ENCODE measurements at regions not wholly inside any gene's neighbourhood (a gene's known extent, or its start where the extent isn't known, plus 50 kb on each side); places are given as distances from the start of the nearest gene placed in this dataset.

DNA sequence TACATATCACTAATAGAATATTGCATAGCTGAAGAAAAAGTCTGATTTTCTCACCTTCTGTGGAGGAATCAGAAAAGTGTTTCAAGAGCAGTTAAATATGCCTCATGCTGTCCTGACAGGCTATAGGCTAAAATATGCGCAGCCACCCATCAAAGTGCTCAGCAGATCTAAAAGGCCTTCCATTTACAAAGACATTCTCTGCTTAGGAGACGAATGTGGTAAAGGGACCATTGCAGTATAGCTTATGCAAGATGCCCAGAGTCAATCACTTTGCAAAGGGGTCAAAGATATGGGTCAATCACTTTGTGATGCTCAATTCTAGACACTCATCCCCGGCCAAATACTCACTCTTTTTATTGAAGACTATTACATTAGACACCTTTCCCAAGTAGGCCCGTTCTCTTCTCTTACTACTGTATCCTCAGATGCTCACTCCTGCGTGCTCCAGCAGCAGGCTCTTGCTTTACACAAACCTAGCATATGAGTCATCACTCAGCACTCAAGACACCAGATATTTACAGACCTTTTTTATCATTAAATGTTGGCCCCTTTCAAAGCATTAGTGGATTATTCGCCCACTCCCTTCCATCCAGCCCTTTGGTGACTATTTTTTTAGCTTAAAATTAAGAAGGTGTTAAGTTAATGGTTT is 568.2 kb upstream of the CDH18 start (continued):
- TF ChIP-seq, protein P1, sequence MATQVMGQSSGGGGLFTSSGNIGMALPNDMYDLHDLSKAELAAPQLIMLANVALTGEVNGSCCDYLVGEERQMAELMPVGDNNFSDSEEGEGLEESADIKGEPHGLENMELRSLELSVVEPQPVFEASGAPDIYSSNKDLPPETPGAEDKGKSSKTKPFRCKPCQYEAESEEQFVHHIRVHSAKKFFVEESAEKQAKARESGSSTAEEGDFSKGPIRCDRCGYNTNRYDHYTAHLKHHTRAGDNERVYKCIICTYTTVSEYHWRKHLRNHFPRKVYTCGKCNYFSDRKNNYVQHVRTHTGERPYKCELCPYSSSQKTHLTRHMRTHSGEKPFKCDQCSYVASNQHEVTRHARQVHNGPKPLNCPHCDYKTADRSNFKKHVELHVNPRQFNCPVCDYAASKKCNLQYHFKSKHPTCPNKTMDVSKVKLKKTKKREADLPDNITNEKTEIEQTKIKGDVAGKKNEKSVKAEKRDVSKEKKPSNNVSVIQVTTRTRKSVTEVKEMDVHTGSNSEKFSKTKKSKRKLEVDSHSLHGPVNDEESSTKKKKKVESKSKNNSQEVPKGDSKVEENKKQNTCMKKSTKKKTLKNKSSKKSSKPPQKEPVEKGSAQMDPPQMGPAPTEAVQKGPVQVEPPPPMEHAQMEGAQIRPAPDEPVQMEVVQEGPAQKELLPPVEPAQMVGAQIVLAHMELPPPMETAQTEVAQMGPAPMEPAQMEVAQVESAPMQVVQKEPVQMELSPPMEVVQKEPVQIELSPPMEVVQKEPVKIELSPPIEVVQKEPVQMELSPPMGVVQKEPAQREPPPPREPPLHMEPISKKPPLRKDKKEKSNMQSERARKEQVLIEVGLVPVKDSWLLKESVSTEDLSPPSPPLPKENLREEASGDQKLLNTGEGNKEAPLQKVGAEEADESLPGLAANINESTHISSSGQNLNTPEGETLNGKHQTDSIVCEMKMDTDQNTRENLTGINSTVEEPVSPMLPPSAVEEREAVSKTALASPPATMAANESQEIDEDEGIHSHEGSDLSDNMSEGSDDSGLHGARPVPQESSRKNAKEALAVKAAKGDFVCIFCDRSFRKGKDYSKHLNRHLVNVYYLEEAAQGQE (IDR thresholded peaks at IDR 0.05; ENCODE audit: low read depth, low read length), result no peak
- TF ChIP-seq EP300 (IDR thresholded peaks at IDR 0.05; ENCODE audit: borderline replicate concordance in 1 of 2, control insufficient read depth in 1 of 2, low read depth in 2 of 2, low read length in 2 of 2) (no peak), BCLAF1 (IDR thresholded peaks at IDR 0.05) (no peak), SMAD1 (IDR thresholded peaks at IDR 0.05; ENCODE audit: low read depth, partially characterized antibody) (no peak), CEBPB (IDR thresholded peaks at IDR 0.05; ENCODE audit: borderline replicate concordance in 1 of 2, low read depth in 2 of 2, low read length in 2 of 2) (no peak), USF2 (IDR thresholded peaks at IDR 0.05; ENCODE audit: borderline replicate concordance, low read depth, low read length) (no peak), TARDBP (IDR thresholded peaks at IDR 0.05; ENCODE audit: borderline replicate concordance) (no peak), MEF2A (IDR thresholded peaks at IDR 0.05; ENCODE audit: insufficient read depth, low read depth, low read length) (no peak), RB1 (IDR thresholded peaks at IDR 0.05; ENCODE audit: borderline replicate concordance) (no peak), HDAC6 (IDR thresholded peaks at IDR 0.05; ENCODE audit: unreplicated experiment) (no peak), SREBF1 (IDR thresholded peaks at IDR 0.05; ENCODE audit: low read length) (no peak)
- TF ChIP-seq, protein P2, sequence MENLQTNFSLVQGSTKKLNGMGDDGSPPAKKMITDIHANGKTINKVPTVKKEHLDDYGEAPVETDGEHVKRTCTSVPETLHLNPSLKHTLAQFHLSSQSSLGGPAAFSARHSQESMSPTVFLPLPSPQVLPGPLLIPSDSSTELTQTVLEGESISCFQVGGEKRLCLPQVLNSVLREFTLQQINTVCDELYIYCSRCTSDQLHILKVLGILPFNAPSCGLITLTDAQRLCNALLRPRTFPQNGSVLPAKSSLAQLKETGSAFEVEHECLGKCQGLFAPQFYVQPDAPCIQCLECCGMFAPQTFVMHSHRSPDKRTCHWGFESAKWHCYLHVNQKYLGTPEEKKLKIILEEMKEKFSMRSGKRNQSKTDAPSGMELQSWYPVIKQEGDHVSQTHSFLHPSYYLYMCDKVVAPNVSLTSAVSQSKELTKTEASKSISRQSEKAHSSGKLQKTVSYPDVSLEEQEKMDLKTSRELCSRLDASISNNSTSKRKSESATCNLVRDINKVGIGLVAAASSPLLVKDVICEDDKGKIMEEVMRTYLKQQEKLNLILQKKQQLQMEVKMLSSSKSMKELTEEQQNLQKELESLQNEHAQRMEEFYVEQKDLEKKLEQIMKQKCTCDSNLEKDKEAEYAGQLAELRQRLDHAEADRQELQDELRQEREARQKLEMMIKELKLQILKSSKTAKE (IDR thresholded peaks at IDR 0.05; ENCODE audit: low read depth, poor library complexity, severe bottlenecking), result no peak
- TF ChIP-seq, protein P3, sequence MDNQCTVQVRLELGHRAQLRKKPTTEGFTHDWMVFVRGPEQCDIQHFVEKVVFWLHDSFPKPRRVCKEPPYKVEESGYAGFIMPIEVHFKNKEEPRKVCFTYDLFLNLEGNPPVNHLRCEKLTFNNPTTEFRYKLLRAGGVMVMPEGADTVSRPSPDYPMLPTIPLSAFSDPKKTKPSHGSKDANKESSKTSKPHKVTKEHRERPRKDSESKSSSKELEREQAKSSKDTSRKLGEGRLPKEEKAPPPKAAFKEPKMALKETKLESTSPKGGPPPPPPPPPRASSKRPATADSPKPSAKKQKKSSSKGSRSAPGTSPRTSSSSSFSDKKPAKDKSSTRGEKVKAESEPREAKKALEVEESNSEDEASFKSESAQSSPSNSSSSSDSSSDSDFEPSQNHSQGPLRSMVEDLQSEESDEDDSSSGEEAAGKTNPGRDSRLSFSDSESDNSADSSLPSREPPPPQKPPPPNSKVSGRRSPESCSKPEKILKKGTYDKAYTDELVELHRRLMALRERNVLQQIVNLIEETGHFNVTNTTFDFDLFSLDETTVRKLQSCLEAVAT (IDR thresholded peaks at IDR 0.05), result no peak

Data from GM12878 (cell line).